Stimulated activated naive B cell treated with anti-CD40 and anti-IgM and Interleukin-4, amounts not matched to agents 10 μg/mL and 1 μg/mL and 100 μg/mL, for 72 hours (primary cell): ENCODE measurements at regions not wholly inside any gene's neighbourhood (a gene's known extent, or its start where the extent isn't known, plus 50 kb on each side); places are given as distances from the start of the nearest gene placed in this dataset.
A peak's percentile ranks its signal among the peaks of the same experiment; 100 is the strongest.
"Not testable (repeated sequence)": the region's sequence is repeated elsewhere in the genome, so short reads cannot be mapped to it uniquely, and the experiment has no call there.

ENCODE experiments used
- ATAC-seq, 2 donors: fragments of 150-1000 bp; cut with Tn5 transposase; replicated peaks; 2 replicates each; pipeline ENCODE4 v1.10.0; 2021; ENCODE audit warnings: moderate library complexity in 1 of 2
- DNase-seq: peaks from one replicate; pipeline ENCODE4 v3.0.0; 2021
- H3K27ac Mint-ChIP-seq: one replicate; pipeline ENCODE4 v1.8.0; 2022; ENCODE audit warnings: mild to moderate bottlenecking, mixed read lengths
- H3K27me3 Mint-ChIP-seq, 2 donors: one replicate each; pipeline ENCODE4 v1.8.0; 2022; ENCODE audit warnings: mixed read lengths in 2 of 2
- H3K36me3 Mint-ChIP-seq, 2 donors: one replicate each; pipeline ENCODE4 v1.8.0; 2022; ENCODE audit warnings: mixed read lengths in 2 of 2, mild to moderate bottlenecking in 1 of 2
- H3K4me1 Mint-ChIP-seq, 2 donors: one replicate each; pipeline ENCODE4 v1.8.0; 2022; ENCODE audit warnings: mixed read lengths in 2 of 2, mild to moderate bottlenecking in 1 of 2
- H3K4me3 Mint-ChIP-seq, 2 donors: one replicate each; pipeline ENCODE4 v1.8.0; 2022; ENCODE audit warnings: mild to moderate bottlenecking in 2 of 2, mixed read lengths in 2 of 2, moderate library complexity in 1 of 2
- H3K9me3 Mint-ChIP-seq, 2 donors: one replicate each; pipeline ENCODE4 v1.8.0; 2022; ENCODE audit warnings: mixed read lengths in 2 of 2, mild to moderate bottlenecking in 1 of 2

- no peak for DNase-seq
- H3K9me3 Mint-ChIP-seq = no peaks in the 10 kb centered on the region
- ATAC-seq = no peak
Observed at GRCh38 chr11:29190313-29190712, 826.5 kb downstream of the KCNA4 start.

DNA sequence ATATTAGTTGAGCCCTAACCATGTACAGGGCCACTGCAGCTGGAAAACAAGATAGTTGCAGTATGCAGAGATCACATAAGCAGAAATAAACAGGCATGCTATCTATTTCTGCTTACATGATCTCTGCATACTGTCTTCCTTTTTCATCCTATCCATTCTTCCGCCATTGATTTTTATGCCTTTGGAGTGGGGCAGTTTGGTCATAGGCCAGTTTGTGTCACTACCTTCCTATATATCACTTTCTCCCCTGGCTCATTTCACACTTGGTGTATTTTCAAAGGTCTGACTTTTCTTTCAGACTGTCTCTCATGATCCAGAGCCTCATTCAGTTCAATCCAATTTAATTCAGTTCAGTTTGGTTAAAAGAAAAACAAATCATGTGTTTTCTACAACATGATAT lies 829.6 kb downstream of the KCNA4 start:
- Mint-ChIP-seq H3K4me3 (no peak overlapping the region), H3K9me3 (peaks cover 0 to 2% of the 10 kb centered on the region in 2 donors)
- no peak for ATAC-seq

More at GRCh38 chr11:29190313-29190712, 826.5 kb downstream of the KCNA4 start:
- Mint-ChIP-seq H3K4me1 (no peaks in the 10 kb centered on the region), H3K4me3 (no peak overlapping the region), H3K27me3 (no peaks in the 10 kb centered on the region), H3K36me3 (no peaks in the 10 kb centered on the region), H3K27ac (no peak overlapping the region)

GRCh38 chr11:29184939-29185890 lies 831.6 kb downstream of the KCNA4 start:
- ATAC-seq = no peak
- no peaks in the 10 kb centered on the region for H3K27me3 Mint-ChIP-seq
- no peak overlapping the region for H3K27ac Mint-ChIP-seq
- no peaks in the 10 kb centered on the region for H3K36me3 Mint-ChIP-seq
- no peak overlapping the region for H3K4me3 Mint-ChIP-seq
- no peaks in the 10 kb centered on the region for H3K4me1 Mint-ChIP-seq
- DNase-seq = no peak
- H3K9me3 Mint-ChIP-seq = peaks cover 0 to 4% of the 10 kb centered on the region in 2 donors

More for the DNA sequence above, 829.6 kb downstream of the KCNA4 start:
- no peak for DNase-seq
- H3K36me3 Mint-ChIP-seq = no peaks in the 10 kb centered on the region
- H3K4me1 Mint-ChIP-seq = no peaks in the 10 kb centered on the region
- no peaks in the 10 kb centered on the region for H3K27me3 Mint-ChIP-seq
- no peak overlapping the region for H3K27ac Mint-ChIP-seq

DNA sequence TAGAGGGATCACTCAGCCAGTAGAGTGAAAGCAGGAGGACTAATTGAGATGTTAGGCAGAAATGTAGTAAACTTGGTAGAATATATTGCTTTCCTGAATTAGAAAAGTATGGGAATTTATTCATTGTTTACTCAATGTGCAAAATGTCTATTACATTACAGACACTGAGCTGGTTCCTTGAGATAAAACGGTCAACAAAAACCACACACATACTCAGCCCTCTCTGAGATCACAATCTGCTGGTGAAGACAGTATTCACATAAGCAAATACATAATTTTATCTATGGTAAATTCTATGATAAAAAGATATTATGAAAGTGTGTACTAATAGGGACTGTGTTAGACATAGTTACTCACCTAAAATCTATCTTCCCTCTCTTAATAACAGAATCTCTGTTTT lies 833.5 kb downstream of the KCNA4 start:
- DNase-seq (no peak), ATAC-seq (no peak)
- no peaks in the 10 kb centered on the region for H3K27me3 Mint-ChIP-seq
- no peak overlapping the region for H3K27ac Mint-ChIP-seq
- no peaks in the 10 kb centered on the region for H3K36me3 Mint-ChIP-seq
- H3K9me3 Mint-ChIP-seq = peaks cover 0 to 4% of the 10 kb centered on the region in 2 donors
- no peak overlapping the region for H3K4me3 Mint-ChIP-seq
- no peaks in the 10 kb centered on the region for H3K4me1 Mint-ChIP-seq

DNA sequence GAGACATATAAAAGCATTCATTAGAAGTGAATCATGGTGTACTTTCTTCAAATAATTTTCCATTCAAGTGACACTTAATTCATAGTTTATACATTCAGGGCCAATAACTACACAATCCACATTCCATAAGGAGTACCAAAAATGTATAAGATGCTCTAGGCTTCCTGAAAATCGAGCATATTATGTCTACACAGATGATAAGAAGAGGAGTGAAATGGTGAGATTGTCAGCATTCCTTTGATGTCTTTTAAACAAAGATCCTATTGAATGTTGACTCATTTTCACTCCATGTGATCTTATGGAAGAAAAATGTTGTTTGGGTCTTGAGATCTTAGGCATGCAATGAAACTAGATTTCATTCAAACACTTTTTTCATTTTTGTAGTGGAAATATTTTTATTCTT lies 843.2 kb downstream of the KCNA4 start:
- Mint-ChIP-seq H3K4me3 (no peak overlapping the region), H3K27ac (no peak overlapping the region), H3K27me3 (no peaks in the 10 kb centered on the region), H3K9me3 (peaks cover 0 to 4% of the 10 kb centered on the region in 2 donors), H3K4me1 (no peaks in the 10 kb centered on the region), H3K36me3 (no peaks in the 10 kb centered on the region)
- DNase-seq (no peak), ATAC-seq (no peak)

- no peaks in the 10 kb centered on the region for H3K9me3 Mint-ChIP-seq
- H3K27ac Mint-ChIP-seq = no peak overlapping the region
- no peaks in the 10 kb centered on the region for H3K27me3 Mint-ChIP-seq
- ATAC-seq (no peak), DNase-seq (no peak)
- H3K4me3 Mint-ChIP-seq = no peak overlapping the region
- no peaks in the 10 kb centered on the region for H3K4me1 Mint-ChIP-seq
- H3K36me3 Mint-ChIP-seq = no peaks in the 10 kb centered on the region
Observed at GRCh38 chr11:29171360-29171950, 845.4 kb downstream of the KCNA4 start.

GRCh38 chr11:29166306-29166705 lies 850.5 kb downstream of the KCNA4 start:
- ATAC-seq (no peak), DNase-seq (no peak)
- H3K4me1 Mint-ChIP-seq = no peaks in the 10 kb centered on the region
- H3K4me3 Mint-ChIP-seq = no peak overlapping the region
- no peaks in the 10 kb centered on the region for H3K9me3 Mint-ChIP-seq
- no peaks in the 10 kb centered on the region for H3K27me3 Mint-ChIP-seq
- no peak overlapping the region for H3K27ac Mint-ChIP-seq
- H3K36me3 Mint-ChIP-seq = no peaks in the 10 kb centered on the region

DNA sequence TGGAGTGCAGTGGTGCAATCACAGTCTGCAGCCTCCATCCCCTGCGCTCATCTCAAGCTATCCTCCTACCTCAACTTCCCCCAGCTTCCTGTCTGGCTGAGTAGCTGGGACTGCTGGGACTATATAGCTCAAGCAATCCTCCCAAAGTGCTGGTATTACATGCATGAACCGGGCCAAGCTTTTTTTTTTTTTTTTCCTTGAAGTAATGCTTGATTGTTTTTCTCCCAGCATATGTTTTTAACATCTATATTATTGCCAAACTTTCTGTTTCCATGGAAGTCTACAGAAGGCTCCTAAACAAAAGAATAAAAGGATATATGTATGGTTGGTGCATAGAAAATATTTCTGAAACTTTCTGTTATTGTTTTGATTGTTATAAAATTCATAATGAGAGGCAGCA lies 853.6 kb downstream of the KCNA4 start:
- Mint-ChIP-seq H3K36me3 (no peaks in the 10 kb centered on the region), H3K9me3 (peaks cover 0 to 1% of the 10 kb centered on the region in 2 donors), H3K27ac (no peak overlapping the region), H3K27me3 (no peaks in the 10 kb centered on the region), H3K4me3 (no peak overlapping the region), H3K4me1 (no peaks in the 10 kb centered on the region)
- ATAC-seq (no peak), DNase-seq (no peak)

DNA sequence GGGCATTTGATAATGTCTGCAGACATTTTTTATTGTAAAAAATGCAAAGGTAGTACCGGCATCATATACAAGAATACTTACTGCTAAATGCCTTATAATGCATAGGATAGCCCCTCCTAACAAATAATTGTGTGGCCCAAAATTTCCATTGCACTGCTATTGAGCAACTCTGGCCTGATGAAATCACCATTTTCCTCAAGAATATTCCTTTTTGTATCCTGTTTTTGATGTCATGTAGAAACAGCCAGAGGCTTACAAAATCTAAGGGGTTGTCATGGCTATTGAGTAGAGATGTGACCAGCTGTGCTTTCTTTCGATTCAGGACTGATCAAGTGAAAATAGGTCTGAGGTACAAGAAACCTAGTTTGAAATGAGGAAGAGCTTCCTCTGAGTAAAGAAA lies 854.3 kb downstream of the KCNA4 start:
- H3K27me3 Mint-ChIP-seq = no peaks in the 10 kb centered on the region
- H3K9me3 Mint-ChIP-seq = peaks cover 0 to 1% of the 10 kb centered on the region in 2 donors
- no peak overlapping the region for H3K27ac Mint-ChIP-seq
- DNase-seq (no peak), ATAC-seq (no peak)
- no peak overlapping the region for H3K4me3 Mint-ChIP-seq
- H3K4me1 Mint-ChIP-seq = no peaks in the 10 kb centered on the region
- H3K36me3 Mint-ChIP-seq = no peaks in the 10 kb centered on the region

DNA sequence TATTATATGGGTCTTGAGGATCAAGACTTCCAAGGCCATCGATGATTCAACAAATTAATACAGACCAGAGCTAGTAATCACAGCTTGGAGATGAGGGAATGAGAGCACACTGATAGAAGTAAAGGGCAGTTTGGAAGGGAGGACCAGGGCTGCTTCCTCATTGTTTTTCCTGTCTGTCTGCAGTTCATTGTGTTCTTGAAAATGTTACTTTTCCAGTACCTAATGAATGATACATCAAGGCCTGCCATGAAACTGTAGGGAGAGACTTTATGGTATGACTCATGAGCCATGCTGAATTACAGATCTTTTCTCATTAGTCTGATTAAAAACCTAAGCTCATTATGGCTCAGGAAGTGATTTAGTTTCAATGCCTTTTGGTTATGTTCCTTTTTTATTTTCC lies 855.6 kb downstream of the KCNA4 start:
- H3K9me3 Mint-ChIP-seq = peaks cover 0 to 1% of the 10 kb centered on the region in 2 donors
- no peaks in the 10 kb centered on the region for H3K27me3 Mint-ChIP-seq
- H3K27ac Mint-ChIP-seq = no peak overlapping the region
- DNase-seq (no peak), ATAC-seq (no peak)
- H3K4me1 Mint-ChIP-seq = no peaks in the 10 kb centered on the region
- no peaks in the 10 kb centered on the region for H3K36me3 Mint-ChIP-seq
- no peak overlapping the region for H3K4me3 Mint-ChIP-seq

- Mint-ChIP-seq H3K4me1 (no peaks in the 10 kb centered on the region), H3K27ac (no peak overlapping the region), H3K4me3 (no peak overlapping the region), H3K36me3 (no peaks in the 10 kb centered on the region), H3K27me3 (no peaks in the 10 kb centered on the region), H3K9me3 (peaks cover 0 to 1% of the 10 kb centered on the region in 2 donors)
- DNase-seq = no peak
- ATAC-seq = peak; percentile 49 to 65
Observed at GRCh38 chr11:29159552-29160465, 857.0 kb downstream of the KCNA4 start.

- Mint-ChIP-seq H3K9me3 (peaks cover 0 to 2% of the 10 kb centered on the region in 2 donors), H3K4me1 (no peaks in the 10 kb centered on the region), H3K4me3 (no peak overlapping the region), H3K36me3 (no peaks in the 10 kb centered on the region), H3K27me3 (no peaks in the 10 kb centered on the region), H3K27ac (no peak overlapping the region)
- ATAC-seq (no peak), DNase-seq (no peak)
Observed at GRCh38 chr11:29153078-29153477, 863.8 kb downstream of the KCNA4 start.

- not testable (repeated sequence) for DNase-seq
Observed at GRCh38 chr11:29142573-29142972, 874.3 kb downstream of the KCNA4 start.

DNA sequence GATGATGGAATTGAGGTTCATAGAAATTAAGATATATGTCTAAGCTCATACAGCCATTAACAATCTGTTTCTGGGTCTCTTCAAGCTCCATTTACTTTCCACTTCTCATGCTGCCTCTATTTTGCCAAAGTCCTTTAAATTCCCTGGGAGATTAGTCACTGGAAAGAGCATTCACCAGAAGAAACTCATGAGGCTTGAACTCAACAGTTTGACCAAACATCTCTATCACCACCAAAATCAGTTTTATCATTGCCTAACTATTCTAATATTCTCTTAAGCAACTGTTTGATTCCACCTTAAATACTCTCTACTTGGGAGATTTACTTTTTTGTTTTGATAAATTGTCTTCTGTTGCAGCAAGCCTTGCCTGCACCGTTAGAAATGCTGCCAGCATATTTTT lies 881.3 kb downstream of the KCNA4 start:
- Mint-ChIP-seq H3K4me1 (no peaks in the 10 kb centered on the region), H3K4me3 (no peak overlapping the region), H3K27ac (no peak overlapping the region), H3K36me3 (no peaks in the 10 kb centered on the region), H3K9me3 (peaks cover 8% of the 10 kb centered on the region in 2 donors), H3K27me3 (no peaks in the 10 kb centered on the region)
- ATAC-seq (no peak), DNase-seq (no peak)

More at GRCh38 chr11:29142573-29142972, 874.3 kb downstream of the KCNA4 start:
- H3K27ac Mint-ChIP-seq, H3K27me3 Mint-ChIP-seq, H3K4me3 Mint-ChIP-seq, H3K9me3 Mint-ChIP-seq, ATAC-seq, H3K36me3 Mint-ChIP-seq, H3K4me1 Mint-ChIP-seq: not testable (repeated sequence)
